GM12892 (cell line): ENCODE measurements at regions not wholly inside any gene's neighbourhood (a gene's known extent, or its start where the extent isn't known, plus 50 kb on each side); places are given as distances from the start of the nearest gene placed in this dataset.

ENCODE experiments used
- POLR2A ChIP-seq: IDR thresholded peaks from 2 replicates; pipeline ENCODE4 v1.6.1; 2011; ENCODE audit warnings: low read depth, low read length, control low read depth
- TAF1 ChIP-seq: IDR thresholded peaks from 2 replicates; pipeline ENCODE4 v1.6.1; 2011; ENCODE audit warnings: low read depth, mild to moderate bottlenecking, control low read depth, low read length, borderline replicate concordance

GRCh38 chr13:94864474-94864873 is 152.1 kb upstream of the SOX21 start:
- TF ChIP-seq POLR2A (no peak), TAF1 (no peak)
